ENCODE measurements at regions not wholly inside any gene's neighbourhood (a gene's known extent, or its start where the extent isn't known, plus 50 kb on each side); places are given as distances from the start of the nearest gene placed in this dataset.

DNA sequence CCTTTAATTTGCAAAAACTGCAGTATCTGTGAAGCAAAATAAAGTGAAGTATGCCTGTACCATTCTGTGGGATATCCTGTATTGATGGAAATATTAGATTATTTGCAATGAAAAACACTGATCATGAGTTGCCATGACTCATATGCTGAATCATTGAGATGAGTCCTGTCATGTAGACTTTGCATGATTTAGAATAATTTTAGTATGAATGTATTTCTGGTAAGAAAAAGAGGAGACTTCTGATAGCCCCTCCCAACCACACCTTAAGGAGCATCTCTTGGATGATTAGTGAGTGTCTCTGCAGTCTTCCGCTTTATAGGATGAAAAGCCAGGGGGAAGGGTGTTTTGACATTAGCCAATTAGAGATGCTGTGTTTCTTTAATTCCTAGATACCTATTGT, 55.2 kb upstream of the PTGS2 start:
- no peak for DNase-seq

DNA sequence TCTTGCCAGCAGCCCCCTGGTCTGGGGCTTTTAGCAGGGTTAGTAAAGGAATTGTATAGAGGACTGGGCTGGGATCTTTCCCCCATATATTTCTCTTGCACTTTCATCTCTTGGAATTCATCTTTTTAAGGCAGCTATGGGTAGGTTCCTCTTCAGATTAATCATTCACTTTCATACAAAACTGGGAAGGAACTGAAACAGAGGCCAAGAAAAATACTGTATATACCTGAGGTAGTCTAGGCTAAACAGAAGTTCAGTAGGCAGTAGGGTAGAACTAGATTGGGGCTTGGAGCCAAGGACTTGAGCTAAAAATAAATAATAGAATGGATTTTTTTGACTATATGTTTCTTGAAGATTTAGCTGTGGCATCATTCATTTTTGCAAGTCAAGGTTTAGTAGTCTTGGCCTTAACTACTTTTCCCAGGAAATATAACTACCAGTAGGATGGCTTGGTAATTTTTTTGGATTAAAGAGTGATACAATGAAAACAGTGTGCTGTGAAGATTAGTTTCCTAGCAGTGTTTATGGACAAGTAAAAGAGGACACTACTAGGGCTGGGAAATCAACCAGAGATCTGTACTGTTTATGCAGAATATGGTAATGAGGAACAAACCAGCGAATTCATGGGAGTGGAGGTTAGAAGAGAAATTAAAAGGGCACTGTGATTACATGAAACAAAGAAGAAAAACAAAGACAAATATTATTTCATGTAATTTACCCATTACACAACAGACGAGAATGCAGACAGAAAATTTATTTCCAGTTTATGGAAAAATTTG, 50.9 kb upstream of the PTGS2 start:
- no peak for DNase-seq
